ENCODE measurements at regions not wholly inside any gene's neighbourhood (a gene's known extent, or its start where the extent isn't known, plus 50 kb on each side); places are given as distances from the start of the nearest gene placed in this dataset.

- no peaks in the 10 kb centered on the region for H3K36me3 ChIP-seq (ENCODE audit: insufficient read depth, low read length)
- DNase-seq: peak; percentile 20 to 78 (median 36)
- ChIA-PET POLR2A (interaction anchor here (0.8 to 1.5 kb wide), 8 partner anchors 91 to 318 kb away, joined by 3 to 7 read pairs (median 4); partner anchors contain the start of gene PROX1), CTCF (interaction anchor here (0.5 to 1.1 kb wide), 2 partner anchors 453 to 832 kb away, joined by 3 to 6 read pairs; no protein-coding TSS in a partner anchor)
- no peaks in the 10 kb centered on the region for H3K9me3 ChIP-seq (ENCODE audit: control insufficient read depth in 1 of 2, insufficient read depth in 1 of 2, low read length in 2 of 2)
- H3K4me3 ChIP-seq (ENCODE audit: low read length): no peak overlapping the region
- peak overlapping the region; percentile 40 for H3K4me3 Mint-ChIP-seq
- peaks cover 13% of the 10 kb centered on the region for H3K4me1 ChIP-seq (ENCODE audit: insufficient read depth, low read length)
- H3K27ac ChIP-seq (ENCODE audit: low read depth in 1 of 2, low read length in 2 of 2): no peak overlapping the region
- peak; percentile 89 for ATAC-seq (ENCODE audit: poor library complexity)
- peak overlapping the region; percentile 88 for H3K27ac Mint-ChIP-seq
- H3K27me3 Mint-ChIP-seq: no peaks in the 10 kb centered on the region
- no peaks in the 10 kb centered on the region for H3K27me3 ChIP-seq (ENCODE audit: control insufficient read depth in 1 of 2, insufficient read depth in 2 of 2, low read length in 2 of 2)
- peak; percentile 49 for TF ChIP-seq CTCF (IDR thresholded peaks at IDR 0.05)
- H3K9me3 Mint-ChIP-seq: peaks cover 3% of the 10 kb centered on the region
- intact Hi-C loops (cut with DNase I, micrococcal nuclease): loop anchor here (1.0 to 10.0 kb wide), 11 partner anchors 92 to 659 kb away; partner anchors contain the start of gene PROX1 (in 1 of the 2)
- H3K36me3 Mint-ChIP-seq (ENCODE audit: low read depth): no peaks in the 10 kb centered on the region
- H3K4me1 Mint-ChIP-seq (ENCODE audit: low read depth): peaks cover 38% of the 10 kb centered on the region
Measured at GRCh38 chr1:213669964-213670691, 317.6 kb upstream of the PROX1 start.

GRCh38 chr1:213670692-213671023 is 317.1 kb upstream of the PROX1 start:
- TF ChIP-seq CTCF (IDR thresholded peaks at IDR 0.05): no peak
- ATAC-seq (ENCODE audit: poor library complexity): no peak
- H3K4me3 ChIP-seq (ENCODE audit: low read length): no peak overlapping the region
- H3K27ac Mint-ChIP-seq: peak overlapping the region; percentile 88
- no peak overlapping the region for H3K27ac ChIP-seq (ENCODE audit: low read depth in 1 of 2, low read length in 2 of 2)
- no peak for DNase-seq
- CTCF ChIA-PET: interaction anchor here (0.5 to 1.1 kb wide), 2 partner anchors 453 to 831 kb away, joined by 3 to 6 read pairs; no protein-coding TSS in a partner anchor
- peaks cover 38% of the 10 kb centered on the region for H3K4me1 Mint-ChIP-seq (ENCODE audit: low read depth)
- no peaks in the 10 kb centered on the region for H3K36me3 ChIP-seq (ENCODE audit: insufficient read depth, low read length)
- no peaks in the 10 kb centered on the region for H3K36me3 Mint-ChIP-seq (ENCODE audit: low read depth)
- H3K27me3 Mint-ChIP-seq: no peaks in the 10 kb centered on the region
- intact Hi-C loops (cut with DNase I, micrococcal nuclease): loop anchor here (1.0 to 10.0 kb wide), 11 partner anchors 92 to 658 kb away; partner anchors contain the start of gene PROX1 (in 1 of the 2)
- H3K9me3 Mint-ChIP-seq: peaks cover 3% of the 10 kb centered on the region
- no peaks in the 10 kb centered on the region for H3K9me3 ChIP-seq (ENCODE audit: control insufficient read depth in 1 of 2, insufficient read depth in 1 of 2, low read length in 2 of 2)
- POLR2A ChIA-PET: interaction anchor here (0.8 to 1.5 kb wide), 8 partner anchors 91 to 317 kb away, joined by 3 to 7 read pairs (median 4); partner anchors contain the start of gene PROX1
- no peaks in the 10 kb centered on the region for H3K27me3 ChIP-seq (ENCODE audit: control insufficient read depth in 1 of 2, insufficient read depth in 2 of 2, low read length in 2 of 2)
- peak overlapping the region; percentile 40 for H3K4me3 Mint-ChIP-seq
- H3K4me1 ChIP-seq (ENCODE audit: insufficient read depth, low read length): peaks cover 13% of the 10 kb centered on the region

GRCh38 chr1:213675043-213675442 is 312.7 kb upstream of the PROX1 start:
- H3K36me3 ChIP-seq (ENCODE audit: insufficient read depth, low read length): no peaks in the 10 kb centered on the region
- ChIA-PET POLR2A (no interaction called here), CTCF (no interaction called here)
- no peaks in the 10 kb centered on the region for H3K36me3 Mint-ChIP-seq (ENCODE audit: low read depth)
- DNase-seq (no peak), ATAC-seq (ENCODE audit: poor library complexity) (no peak)
- no peak for TF ChIP-seq CTCF (IDR thresholded peaks at IDR 0.05)
- no peaks in the 10 kb centered on the region for H3K9me3 ChIP-seq (ENCODE audit: control insufficient read depth in 1 of 2, insufficient read depth in 1 of 2, low read length in 2 of 2)
- H3K27ac Mint-ChIP-seq: no peak overlapping the region
- no peak overlapping the region for H3K4me3 ChIP-seq (ENCODE audit: low read length)
- H3K4me1 Mint-ChIP-seq (ENCODE audit: low read depth): peaks cover 14% of the 10 kb centered on the region
- H3K27me3 ChIP-seq (ENCODE audit: control insufficient read depth in 1 of 2, insufficient read depth in 2 of 2, low read length in 2 of 2): no peaks in the 10 kb centered on the region
- intact Hi-C loops (cut with DNase I, micrococcal nuclease): loop anchor here in 1 of 2 experiments (10.0 kb wide), 2 partner anchors 180 to 430 kb away; no protein-coding TSS in a partner anchor
- peaks cover 8% of the 10 kb centered on the region for H3K4me1 ChIP-seq (ENCODE audit: insufficient read depth, low read length)
- H3K4me3 Mint-ChIP-seq: no peak overlapping the region
- no peaks in the 10 kb centered on the region for H3K27me3 Mint-ChIP-seq
- peaks cover 5% of the 10 kb centered on the region for H3K9me3 Mint-ChIP-seq
- no peak overlapping the region for H3K27ac ChIP-seq (ENCODE audit: low read depth in 1 of 2, low read length in 2 of 2)

All from CD4-positive, alpha-beta T cell (primary cell).